SK-N-SH (cell line): ENCODE measurements at regions not wholly inside any gene's neighbourhood (a gene's known extent, or its start where the extent isn't known, plus 50 kb on each side); places are given as distances from the start of the nearest gene placed in this dataset.
"Not testable (repeated sequence)": the region's sequence is repeated elsewhere in the genome, so short reads cannot be mapped to it uniquely, and the experiment has no call there.

Experiments used
- CTCF ChIA-PET: fragments of 300-600, 350-600 bp; formaldehyde crosslinking; extraction: SDS; loops from one replicate; lab custom pipeline; 2021; lab: Yijun Ruan, JAX
- POLR2A ChIA-PET: fragments of 350-600 bp; sonication (Branson Sonifier 250); formaldehyde crosslinking; extraction: SDS; loops from one replicate; lab custom pipeline; 2020; ENCODE audit warnings: antibody characterized with exemption, inconsistent platforms; lab: Yijun Ruan, JAX
- DNase-seq: peaks from one replicate; pipeline ENCODE4 v3.0.0; 2012
- H2AFZ ChIP-seq: fragments of 200-600 bp; sonication (generic); 2 replicates; pipeline ENCODE4 v1.8.1; 2016; ENCODE audit warnings: antibody characterized with exemption, mild to moderate bottlenecking, low read depth
- H3F3A ChIP-seq: fragments of 200-600 bp; sonication (generic); replicated peaks from 2 replicates; pipeline ENCODE3; 2016; ENCODE audit warnings: antibody characterized with exemption, mild to moderate bottlenecking; ENCODE audit not compliant: insufficient read depth
- H3K27ac ChIP-seq, 2 experiments: fragments of 200-500 bp in 1 of 2; fragments of 200-600 bp in 1 of 2; sonication (Bioruptor generic) in 1 of 2; sonication (generic), shearing (Covaris generic) in 1 of 2; 2 replicates each; pipeline versions ENCODE4 v1.5.1 to v1.6.1; 2014 to 2016; ENCODE audit warnings: low read depth in 2 of 2, inconsistent platforms in 1 of 2, low read length in 1 of 2, mild to moderate bottlenecking in 1 of 2, mixed read lengths in 1 of 2
- H3K27me3 ChIP-seq: fragments of 200-600 bp; sonication (generic), shearing (Covaris generic); 2 replicates; pipeline ENCODE4 v1.6.1; 2016; ENCODE audit warnings: mixed run types; ENCODE audit not compliant: insufficient read depth
- H3K36me3 ChIP-seq, 2 experiments: fragments of 200-500 bp in 1 of 2; fragments of 200-600 bp in 1 of 2; sonication (Bioruptor generic) in 1 of 2; sonication (generic) in 1 of 2; replicated peaks in 1 of 2; 2 replicates each; pipeline versions ENCODE3 to v1.5.1; 2014 to 2016; ENCODE audit warnings: low read length in 1 of 2, mild to moderate bottlenecking in 1 of 2; ENCODE audit not compliant: insufficient read depth in 2 of 2, control insufficient read depth in 1 of 2
- H3K4me1 ChIP-seq, 2 experiments: fragments of 200-500 bp in 1 of 2; fragments of 200-600 bp in 1 of 2; sonication (Bioruptor generic) in 1 of 2; sonication (generic), shearing (Covaris generic) in 1 of 2; 2 replicates each; pipeline versions ENCODE4 v1.5.1 to v1.6.1; 2014 to 2016; ENCODE audit warnings: low read depth in 1 of 2, low read length in 1 of 2, mixed run types in 1 of 2; ENCODE audit not compliant: insufficient read depth in 2 of 2, control insufficient read depth in 1 of 2
- H3K4me2 ChIP-seq: fragments of 200-600 bp; sonication (generic), shearing (Covaris generic); 2 replicates; pipeline ENCODE4 v1.6.1; 2017; ENCODE audit warnings: mixed run types
- H3K4me3 ChIP-seq, 2 experiments: fragments of 200-500 bp in 1 of 2; fragments of 200-600 bp in 1 of 2; sonication (Bioruptor generic) in 1 of 2; sonication (generic), shearing (Covaris generic) in 1 of 2; 2 replicates each; pipeline versions ENCODE4 v1.5.1 to v1.8.1; 2014 to 2016; ENCODE audit warnings: low read depth in 2 of 2, inconsistent platforms in 1 of 2, low read length in 1 of 2, mild to moderate bottlenecking in 1 of 2, mixed read lengths in 1 of 2, moderate library complexity in 1 of 2
- H3K79me2 ChIP-seq: fragments of 200-600 bp; sonication (generic); 2 replicates; pipeline ENCODE4 v1.8.1; 2017; ENCODE audit warnings: mild to moderate bottlenecking; ENCODE audit not compliant: insufficient read depth
- H3K9ac ChIP-seq: fragments of 200-600 bp; sonication (generic); 2 replicates; pipeline ENCODE4 v1.6.1; 2017; ENCODE audit warnings: mixed run types
- H3K9me2 ChIP-seq: fragments of 200-600 bp; sonication (generic); 2 replicates; pipeline ENCODE4 v1.6.1; 2017; ENCODE audit warnings: mixed run types
- H3K9me3 ChIP-seq: fragments of 200-600 bp; sonication (generic); 2 replicates; pipeline ENCODE4 v1.6.1; 2017; ENCODE audit warnings: mixed run types, mild to moderate bottlenecking, moderate library complexity
- H4K20me1 ChIP-seq: fragments of 200-600 bp; sonication (generic); 2 replicates; pipeline ENCODE4 v1.6.1; 2017; ENCODE audit warnings: mild to moderate bottlenecking, mixed run types; ENCODE audit not compliant: insufficient read depth
- whole genome bisulfite sequencing: methylation state at CpG from one replicate; pipeline ENCODE4 v1.1.6; 2017; ENCODE audit warnings: low lambda C conversion rate; 5-methylcytosine and 5-hydroxymethylcytosine counted together

DNA sequence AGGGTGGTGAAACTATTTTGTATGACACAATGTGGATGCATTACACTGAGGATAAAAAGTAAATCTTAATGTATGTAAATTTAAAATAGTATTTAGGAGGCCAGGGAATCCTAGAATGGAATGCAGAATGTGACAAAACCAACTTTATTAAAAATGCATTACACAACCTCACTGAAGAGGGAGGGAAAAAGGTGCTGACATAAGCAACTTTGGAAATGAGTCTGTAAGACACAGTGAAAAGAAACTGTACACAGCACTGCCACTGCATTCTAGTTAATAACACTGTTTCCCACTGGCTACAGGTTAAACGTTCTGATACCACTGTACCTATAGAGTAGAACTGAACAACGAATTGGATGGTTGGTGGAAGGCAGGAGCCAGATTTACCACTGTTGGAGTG lies 308.8 kb upstream of the DPP6 start:
- H3K36me3 ChIP-seq, H4K20me1 ChIP-seq, H3K9me2 ChIP-seq, CTCF ChIA-PET, H3F3A ChIP-seq, H3K9ac ChIP-seq, H3K79me2 ChIP-seq, H3K9me3 ChIP-seq, H2AFZ ChIP-seq, H3K4me1 ChIP-seq, H3K4me2 ChIP-seq, DNase-seq, POLR2A ChIA-PET, H3K27ac ChIP-seq, H3K4me3 ChIP-seq, H3K27me3 ChIP-seq: not testable (repeated sequence)
- 2% methylated on average over 2 of the region's 2 CpGs for WGBS

DNA sequence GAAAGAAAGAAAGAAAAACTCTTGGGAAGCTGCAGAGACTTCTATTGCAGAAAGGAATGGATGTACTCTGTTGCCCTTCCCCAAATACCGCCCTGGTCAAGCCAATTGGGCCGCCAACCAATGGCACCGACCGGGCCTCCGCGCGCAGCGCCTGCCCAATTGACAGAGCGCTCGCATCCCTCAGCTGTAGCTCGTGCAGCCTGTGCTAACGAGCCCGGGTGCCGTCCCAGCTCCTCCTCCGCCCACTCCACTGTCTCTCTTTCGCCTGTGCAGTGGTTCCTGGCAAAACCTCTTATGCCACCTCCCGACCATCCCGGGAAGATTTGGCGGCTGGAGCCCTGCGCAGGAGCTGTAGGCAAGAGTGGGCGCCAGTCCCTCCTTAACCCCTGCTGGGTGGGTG lies 304.2 kb upstream of the DPP6 start:
- H3K27me3 ChIP-seq, H3K4me1 ChIP-seq, H3K4me2 ChIP-seq, H3K9ac ChIP-seq, CTCF ChIA-PET, POLR2A ChIA-PET, H3K36me3 ChIP-seq, H3K9me3 ChIP-seq, H3K27ac ChIP-seq, DNase-seq, H2AFZ ChIP-seq, H4K20me1 ChIP-seq, H3K9me2 ChIP-seq, H3F3A ChIP-seq, H3K79me2 ChIP-seq, H3K4me3 ChIP-seq: not testable (repeated sequence)
- 8% methylated on average over 19 of the region's 21 CpGs for WGBS

DNA sequence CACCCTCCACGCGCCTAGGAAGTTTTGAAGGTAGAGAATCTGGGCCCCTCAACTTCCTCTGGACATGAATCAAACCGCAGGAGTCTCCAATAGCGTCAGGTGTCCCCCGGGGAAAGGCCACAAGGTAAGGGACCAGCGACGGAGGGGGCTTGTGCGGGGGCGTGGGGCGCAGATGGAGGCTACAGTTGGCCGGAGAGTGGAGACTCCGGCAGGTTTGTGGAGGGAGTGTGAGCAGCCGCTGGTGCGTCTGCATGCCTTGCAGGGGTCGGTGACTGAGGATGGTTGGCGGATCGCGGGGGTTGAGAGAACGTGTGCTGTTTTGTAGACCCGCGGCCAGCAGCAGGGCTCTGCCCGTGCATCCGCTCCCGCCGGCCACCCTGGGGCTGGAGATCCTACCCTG lies 303.3 kb upstream of the DPP6 start:
- H3K4me3 ChIP-seq, H3K27ac ChIP-seq, H3K27me3 ChIP-seq, H4K20me1 ChIP-seq, DNase-seq, H3K9me3 ChIP-seq, H3K79me2 ChIP-seq, H3K4me2 ChIP-seq, POLR2A ChIA-PET, H2AFZ ChIP-seq, H3K9me2 ChIP-seq, CTCF ChIA-PET, H3K4me1 ChIP-seq, H3K36me3 ChIP-seq, H3K9ac ChIP-seq, H3F3A ChIP-seq: not testable (repeated sequence)
- WGBS, result 8% methylated on average over 20 of the region's 25 CpGs

DNA sequence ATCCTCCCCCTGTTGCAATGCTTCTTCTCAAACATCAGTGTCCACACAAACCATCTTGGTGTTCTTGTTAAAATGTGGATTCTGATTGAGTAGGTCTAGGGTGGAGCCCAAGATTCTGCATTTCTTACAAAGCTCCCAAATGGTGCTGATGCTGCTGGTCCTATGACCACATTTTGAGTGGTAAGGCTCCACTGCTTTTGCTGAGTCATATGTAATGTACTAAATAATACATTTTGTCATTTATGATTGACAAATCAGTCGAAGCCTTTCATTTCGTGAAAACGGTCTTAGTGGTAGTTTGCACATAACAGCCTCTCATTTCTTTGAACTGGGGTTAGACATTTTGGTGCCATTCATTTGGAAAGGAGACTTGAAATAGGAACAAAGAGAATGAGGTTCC lies 286.3 kb upstream of the DPP6 start:
- POLR2A ChIA-PET, CTCF ChIA-PET, H3K4me1 ChIP-seq, H3K79me2 ChIP-seq, H3K4me2 ChIP-seq, H3K9me3 ChIP-seq, H3K27ac ChIP-seq, H3K27me3 ChIP-seq, H3F3A ChIP-seq, H4K20me1 ChIP-seq, H3K9me2 ChIP-seq, H3K9ac ChIP-seq, H3K36me3 ChIP-seq, DNase-seq, H2AFZ ChIP-seq, H3K4me3 ChIP-seq: not testable (repeated sequence)
- 8% methylated on average over 3 of the region's 3 CpGs for WGBS

DNA sequence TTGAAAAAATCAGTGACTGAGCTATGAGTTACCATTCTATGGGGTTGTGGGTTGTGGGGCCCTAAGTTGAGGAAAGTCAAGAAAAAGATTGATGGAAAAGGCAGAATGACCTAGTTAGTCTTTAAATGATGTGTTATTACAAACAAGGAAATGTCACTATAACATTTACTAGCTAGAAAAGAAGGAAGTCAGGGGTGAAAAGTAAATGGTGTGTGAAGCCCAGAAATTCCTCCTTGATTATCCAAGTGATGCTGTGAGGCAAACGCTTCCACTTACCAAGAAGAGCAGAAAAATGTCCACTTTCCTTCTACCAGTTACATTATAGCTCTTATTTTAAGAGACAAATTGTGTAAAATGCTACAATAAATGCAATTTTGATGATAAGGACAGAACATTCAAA lies 285.3 kb upstream of the DPP6 start:
- H3K79me2 ChIP-seq, CTCF ChIA-PET, H4K20me1 ChIP-seq, H3K36me3 ChIP-seq, DNase-seq, H3K9me2 ChIP-seq, H3K9me3 ChIP-seq, H3K9ac ChIP-seq, H3K27me3 ChIP-seq, H3K4me2 ChIP-seq, H3K4me3 ChIP-seq, H3F3A ChIP-seq, H3K4me1 ChIP-seq, H2AFZ ChIP-seq, H3K27ac ChIP-seq, POLR2A ChIA-PET: not testable (repeated sequence)
- 0% methylated on average over 1 of the region's 1 CpG for WGBS
